ENCODE measurements at regions not wholly inside any gene's neighbourhood (a gene's known extent, or its start where the extent isn't known, plus 50 kb on each side); places are given as distances from the start of the nearest gene placed in this dataset.

DNA sequence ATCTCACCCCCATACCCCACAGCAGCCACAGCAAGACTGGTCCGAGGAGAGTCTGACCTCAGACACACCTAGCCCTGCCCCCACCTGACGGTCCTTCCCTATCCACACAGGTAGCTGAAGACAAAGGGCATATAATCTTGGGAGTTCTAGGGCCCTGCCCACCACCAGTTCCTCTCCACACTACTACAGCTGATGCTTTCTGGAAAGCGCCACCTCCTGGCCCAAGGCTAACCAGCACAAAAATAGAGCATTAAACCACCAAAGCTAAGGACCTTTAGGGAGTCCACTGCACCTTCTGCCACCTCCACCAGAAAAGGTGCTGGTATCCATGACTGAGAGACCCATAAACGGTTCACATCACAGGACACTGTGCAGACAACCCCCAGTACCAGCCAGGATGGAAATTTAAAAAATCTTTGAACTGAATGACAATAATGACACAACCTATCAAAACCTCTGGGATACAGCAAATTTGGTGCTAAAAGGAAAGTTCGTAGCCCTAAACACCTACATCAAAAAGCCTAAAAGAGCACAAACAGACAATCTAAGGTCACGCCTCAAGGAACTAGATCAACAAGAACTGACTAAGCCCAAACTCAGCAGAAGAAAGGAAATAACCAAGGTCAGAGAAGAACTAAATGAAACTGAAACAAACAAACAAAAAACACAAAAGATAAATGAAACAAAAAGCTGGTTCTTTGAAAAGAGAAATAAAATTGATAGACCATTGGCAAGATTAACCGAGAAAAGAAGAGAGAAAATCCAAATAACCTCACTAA, 122.1 kb upstream of the TPRG1 start:
- no peak for DNase-seq

DNA sequence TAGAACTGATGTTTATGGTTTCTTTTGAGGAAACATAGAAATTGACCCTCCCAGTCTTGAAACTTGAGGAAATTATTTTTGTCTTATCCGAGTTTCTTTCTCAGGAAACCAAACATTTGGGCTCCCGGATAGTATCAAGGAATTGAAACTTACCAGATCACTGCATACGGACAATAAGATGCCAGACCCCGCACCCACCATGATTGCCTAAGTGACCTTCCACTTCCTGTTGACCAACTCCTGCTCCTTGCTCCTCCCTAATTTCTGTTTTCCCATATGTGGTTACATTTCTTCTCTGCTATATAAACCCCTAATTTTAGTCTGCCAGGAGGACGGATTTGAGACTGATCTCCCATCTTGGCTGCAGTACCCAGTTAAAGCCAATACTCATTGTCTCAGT, 118.4 kb upstream of the TPRG1 start:
- no peak for DNase-seq

DNA sequence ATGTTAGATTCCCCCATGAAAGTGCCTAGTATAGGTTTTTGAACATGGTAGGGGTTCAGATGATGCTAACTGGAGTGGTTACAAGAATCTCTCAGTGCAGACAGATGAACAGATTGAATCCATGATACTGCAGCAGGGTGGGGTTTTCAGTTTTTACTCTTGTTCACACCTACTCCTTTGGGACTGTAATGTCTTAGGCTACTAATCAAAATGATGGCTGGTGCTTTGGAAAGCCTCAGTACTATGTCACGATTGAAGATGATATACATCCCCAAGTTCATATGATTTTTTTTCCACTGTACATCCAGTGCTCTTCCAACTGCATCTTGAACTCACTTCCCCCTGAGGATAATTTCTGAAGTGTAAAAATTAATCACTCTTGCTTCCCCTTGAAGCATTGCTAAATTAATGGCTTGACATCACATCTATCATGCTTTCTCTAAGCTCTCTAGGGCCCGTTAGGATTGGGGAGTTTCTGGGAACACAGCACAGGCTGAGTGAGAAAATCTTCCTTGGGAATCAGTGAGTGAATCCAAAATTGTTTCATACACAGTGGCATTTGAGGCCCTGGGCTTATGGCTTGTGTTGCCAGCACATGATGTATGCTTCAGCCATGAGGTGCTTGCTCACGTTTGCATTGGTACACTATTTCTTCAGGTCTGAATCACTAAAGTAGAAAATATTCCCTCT, 115.0 kb upstream of the TPRG1 start:
- no peak for DNase-seq

DNA sequence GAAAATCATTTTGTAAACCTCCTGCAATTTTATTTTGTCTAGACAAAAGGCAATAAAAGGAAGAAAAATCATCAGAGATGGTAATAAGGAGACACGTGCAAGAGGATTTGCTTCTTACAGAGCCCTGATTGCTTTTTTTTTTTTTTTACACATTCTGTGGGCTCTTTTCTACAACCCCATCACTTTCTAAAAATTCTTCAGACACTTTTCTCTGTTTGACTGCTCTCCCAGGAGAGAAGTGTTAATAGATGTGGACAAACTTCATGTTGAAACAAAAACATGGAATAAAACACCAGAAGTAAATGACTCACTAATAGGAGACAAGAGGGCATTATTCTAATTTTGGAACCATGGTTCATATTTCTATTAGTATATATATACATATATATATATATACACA, 114.4 kb upstream of the TPRG1 start:
- no peak for DNase-seq

DNA sequence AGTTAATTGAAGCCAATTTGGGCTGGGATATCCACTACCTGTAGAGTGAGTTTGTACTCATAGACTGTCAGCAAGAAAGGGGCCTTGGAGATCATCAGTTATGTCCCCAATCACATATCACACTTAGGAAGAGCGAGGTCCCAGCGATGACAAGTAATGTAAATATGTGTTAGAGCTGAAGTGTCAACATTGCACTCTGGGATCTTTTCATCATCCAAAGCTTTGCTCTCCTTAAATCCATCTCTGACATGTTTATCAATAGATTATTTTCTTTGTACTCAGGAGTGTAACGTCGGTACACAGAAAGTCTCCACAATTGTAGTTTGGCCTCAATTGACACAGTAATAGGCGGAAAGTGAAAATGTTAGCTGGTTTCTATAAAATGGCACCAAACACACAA, 113.7 kb upstream of the TPRG1 start:
- no peak for DNase-seq

DNA sequence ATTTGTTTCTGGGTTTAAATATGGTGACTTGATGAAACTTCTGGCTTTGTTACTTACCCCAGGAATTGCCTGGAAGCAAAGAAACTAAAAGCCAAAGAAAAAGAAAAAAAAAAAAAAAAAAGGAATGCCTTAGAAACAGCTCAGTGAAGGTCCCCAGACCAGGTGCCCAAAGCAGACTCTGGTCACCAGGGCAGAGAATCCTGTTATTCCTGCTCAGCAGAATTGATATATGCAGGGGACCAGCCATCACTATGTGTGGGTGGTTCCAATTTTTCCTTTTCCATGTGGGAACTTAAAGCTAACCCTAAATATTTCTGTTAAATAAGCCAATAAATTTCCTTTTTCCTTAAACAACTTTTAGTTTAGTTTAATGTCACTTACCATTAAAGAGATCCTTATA, 100.8 kb upstream of the TPRG1 start:
- DNase-seq, result no peak

DNA sequence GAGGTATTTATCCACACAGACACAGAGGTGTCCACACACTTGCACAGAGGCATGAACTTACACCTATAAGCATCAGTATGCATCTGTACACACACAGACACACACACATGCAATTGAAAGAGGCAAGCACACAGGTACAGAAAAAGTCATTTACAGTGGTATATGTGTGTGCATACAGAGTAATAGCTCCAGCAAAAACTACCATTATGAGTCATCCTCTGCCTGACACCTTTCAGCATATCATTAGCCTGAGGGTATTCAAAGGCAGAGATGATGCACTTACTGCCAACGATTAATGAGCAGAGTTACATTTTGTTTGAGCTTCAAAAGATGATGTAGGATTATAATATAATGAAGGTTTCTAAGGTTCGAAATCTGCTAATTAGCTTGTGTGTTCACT, 100.3 kb upstream of the TPRG1 start:
- DNase-seq, result no peak

DNA sequence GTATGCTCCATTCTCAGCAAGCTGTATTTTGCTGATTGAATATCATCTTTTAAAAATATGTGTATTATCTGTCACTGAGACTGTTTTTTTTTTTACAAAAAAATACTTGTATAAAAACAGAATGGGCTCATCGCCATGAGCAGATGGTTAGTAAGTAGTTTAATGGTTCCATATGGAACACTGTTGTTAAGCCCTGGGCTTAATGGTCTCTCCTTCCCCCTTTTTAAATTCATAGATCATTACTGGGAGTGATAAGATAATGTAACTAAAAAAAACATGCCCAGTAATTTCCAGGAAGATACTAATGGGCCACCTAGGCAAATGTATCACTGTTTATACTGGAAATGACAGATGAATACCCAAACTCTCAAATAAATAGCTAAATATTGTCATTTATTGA, 95.3 kb upstream of the TPRG1 start:
- DNase-seq, result no peak

DNA sequence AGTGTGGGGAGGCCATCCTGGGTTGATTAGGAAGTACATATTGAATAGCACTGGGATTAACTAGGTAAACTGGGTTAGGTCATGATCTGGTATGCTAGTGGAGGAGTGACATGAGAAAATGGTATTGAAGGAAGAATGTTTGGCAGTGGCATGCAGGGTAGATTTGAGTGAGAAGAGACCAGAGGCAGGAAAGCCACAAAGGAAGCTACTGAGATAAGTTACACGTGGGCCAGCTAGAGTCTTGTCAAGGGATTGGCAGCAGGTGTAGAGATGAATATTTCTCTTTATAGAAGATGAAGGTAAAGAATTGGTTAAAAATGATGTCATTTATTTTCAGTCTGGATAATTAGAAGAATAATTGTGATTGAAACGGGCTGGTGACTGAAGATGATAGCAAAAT, 91.0 kb upstream of the TPRG1 start:
- DNase-seq, result no peak

DNA sequence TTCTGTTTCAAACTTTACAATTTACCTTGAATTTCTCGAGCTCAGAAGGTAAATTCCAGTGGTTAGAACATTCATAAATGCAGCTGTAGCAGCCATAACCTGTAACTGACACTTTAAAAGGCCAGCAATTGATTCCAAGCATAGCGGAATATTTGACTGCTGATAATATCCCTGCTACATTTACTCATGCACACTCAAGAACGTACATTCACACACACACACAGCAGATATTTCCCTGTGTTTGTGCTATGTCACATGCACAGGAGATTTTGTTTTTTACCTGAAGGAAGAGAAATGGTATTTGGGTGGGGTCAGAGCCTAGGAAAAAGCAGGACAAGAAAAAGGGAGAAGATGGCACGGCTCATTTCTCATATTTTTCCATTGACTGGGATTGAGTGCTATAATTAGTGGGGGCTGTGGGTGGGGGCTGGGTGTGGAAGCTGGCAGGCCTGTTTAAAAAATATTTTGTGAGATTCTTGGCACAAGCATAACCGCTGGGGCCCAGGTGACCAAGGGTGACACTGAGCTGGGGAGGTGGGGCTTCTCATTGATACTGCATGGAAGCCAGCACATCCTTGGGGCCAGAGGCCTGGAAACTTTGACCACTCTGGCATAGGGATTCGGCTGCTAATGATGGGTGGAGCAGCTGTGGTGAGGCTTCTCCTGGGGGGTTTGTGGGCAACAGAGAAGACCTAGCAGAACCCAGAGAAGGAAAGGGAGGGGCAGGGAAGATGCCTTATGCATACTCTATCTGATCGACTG, 88.9 kb upstream of the TPRG1 start:
- DNase-seq, result no peak

DNA sequence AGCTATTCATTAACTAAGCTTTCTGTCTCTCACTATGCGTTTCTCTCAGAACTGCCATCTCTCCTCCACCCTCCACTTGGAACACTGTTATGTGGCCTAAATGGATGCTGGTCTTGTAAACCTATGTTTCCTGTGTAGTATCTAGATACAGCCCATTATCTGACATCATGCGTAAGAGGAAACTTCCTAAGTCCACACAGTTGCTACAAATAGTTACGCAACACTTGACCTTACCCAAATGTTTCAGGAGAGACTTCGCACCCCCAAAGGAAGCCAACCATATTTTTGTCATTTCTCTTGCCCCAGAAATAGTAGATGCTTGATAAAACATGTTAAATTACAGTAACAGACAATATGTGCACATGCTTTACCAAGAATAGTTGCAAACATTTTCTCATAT, 87.2 kb upstream of the TPRG1 start:
- no peak for DNase-seq

DNA sequence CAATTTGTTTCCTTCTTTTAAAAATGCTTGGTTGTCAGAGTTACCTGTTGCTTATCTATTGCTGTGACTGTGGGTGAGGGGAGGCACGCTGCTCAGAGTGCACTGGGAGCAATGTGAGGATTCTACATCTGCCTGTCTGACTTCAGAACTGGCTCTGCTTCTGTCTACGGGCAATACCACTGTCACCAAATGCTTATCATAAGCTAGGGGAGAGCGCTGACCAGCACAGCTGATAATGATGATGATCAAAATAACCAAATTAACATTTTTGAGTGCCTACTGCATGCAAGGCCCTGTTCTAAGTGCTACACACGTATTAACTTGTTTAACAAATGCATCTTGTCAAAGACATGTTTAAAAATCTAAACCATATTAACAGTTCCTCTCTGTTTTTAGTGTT, 79.2 kb upstream of the TPRG1 start:
- DNase-seq, result no peak

DNA sequence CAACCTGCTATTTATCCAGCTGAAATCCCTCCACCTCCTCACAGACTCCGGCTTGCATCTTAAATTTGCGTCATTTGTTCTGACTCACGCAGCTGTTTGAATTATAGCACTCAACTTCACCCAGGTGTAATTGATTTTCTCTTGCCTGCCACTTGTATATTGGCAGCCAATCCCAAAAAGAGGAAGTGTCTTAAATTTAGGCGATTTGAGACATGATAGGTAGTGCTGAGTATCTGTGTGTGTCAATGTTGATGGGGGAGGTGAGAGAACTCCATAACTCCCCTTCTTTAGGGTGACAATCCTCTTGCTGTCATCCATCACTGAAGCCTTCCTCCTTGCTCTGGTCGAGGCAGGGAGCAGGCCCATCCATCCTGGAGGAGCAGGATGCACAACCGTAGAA, 77.2 kb upstream of the TPRG1 start:
- DNase-seq, result no peak

DNA sequence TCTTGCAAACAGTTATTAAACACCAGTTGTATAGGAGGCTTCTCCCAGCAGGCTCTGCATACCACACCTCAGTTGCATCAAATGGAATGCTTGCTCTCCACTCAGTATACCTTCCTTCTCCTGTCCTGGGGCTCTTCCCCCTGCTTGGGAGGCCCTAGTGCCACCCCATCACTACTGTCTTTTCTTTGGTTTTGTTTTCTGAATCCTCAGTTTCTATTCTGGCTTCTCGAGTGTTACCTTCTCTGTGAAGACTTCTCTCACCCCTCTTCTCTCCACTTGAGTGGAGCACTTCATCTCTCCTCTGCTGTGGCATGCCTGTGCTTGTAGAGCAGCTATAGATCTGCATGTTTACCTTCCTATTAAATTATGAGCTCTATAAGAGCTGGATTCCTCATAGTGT, 75.7 kb upstream of the TPRG1 start:
- no peak for DNase-seq

DNA sequence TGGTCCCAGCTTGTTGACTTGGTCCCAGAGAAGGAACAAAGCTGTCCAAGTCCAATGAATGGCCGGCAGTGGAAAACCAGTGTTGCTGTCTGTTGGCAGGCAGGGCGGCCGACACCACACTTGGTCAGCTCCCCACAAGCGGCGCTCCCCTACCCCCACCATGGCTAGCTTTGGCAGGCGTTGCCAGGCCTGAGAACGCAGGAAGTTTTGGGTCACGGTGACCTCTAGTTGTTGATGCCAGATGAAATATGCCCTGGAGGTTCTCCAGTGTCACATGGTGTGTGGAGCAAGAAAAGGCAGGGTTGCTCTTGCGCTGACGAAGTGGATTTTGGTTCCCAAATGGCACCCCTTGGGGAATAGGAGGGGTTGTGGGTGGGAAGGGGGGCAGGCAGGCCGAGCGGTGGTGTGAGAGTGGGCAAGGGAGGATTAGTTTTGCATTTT, 72.7 kb upstream of the TPRG1 start:
- no peak for DNase-seq

DNA sequence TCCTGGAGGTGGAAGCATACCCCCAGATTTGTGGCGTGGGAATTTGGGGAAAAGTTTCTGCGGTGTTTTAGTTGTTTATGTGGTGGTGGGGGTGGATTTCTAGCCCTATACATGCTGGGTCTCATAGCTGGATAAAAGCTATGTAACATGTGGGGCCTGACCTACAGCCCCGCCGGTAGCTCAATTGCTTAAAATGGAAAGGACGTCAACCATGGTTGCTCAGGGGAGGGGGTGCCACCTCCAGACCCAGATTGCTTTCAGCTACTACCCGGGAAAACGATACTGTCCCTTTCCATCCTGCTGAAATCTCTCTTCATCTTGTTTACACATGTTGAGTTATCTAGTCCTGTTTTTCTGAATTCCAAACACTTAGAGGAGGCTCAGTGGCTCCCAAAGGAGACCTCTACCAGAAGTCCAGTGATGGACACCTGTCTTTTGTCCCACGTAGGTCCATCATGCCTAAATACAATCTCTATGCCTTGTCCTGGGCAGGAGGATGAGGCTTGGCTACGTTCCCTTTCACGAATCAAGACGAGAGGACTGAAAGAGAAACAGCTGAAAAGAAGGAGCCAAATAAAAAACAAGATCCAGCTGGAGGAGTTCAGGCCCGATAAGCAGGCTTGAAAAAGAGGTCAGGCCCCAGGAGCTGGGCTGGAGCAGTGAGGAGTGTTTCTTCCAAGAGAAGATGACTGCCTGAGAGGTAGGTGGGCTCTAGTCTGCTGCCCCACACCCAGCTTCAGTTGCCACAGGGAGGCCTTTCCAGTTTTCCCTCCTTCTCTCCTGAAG, 72.1 kb upstream of the TPRG1 start:
- no peak for DNase-seq

DNA sequence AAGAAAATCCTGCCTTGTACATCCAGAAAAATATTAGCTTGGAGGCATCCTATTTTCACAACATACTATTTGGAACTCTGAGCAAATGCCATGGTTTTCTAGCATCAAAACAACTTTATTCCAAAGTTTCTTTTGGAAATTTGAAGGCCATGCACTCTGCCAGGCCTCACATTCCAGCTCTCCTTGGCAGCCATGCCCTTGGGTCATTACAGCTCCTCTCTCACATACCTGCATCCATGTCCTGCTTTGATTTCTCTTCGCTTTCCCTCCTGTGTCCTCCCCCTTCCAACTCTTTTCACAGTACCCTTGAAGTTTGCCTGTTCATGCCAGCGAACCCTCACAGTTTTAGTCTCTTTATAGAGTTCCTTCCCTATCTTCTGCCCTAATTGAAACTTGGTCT, 70.9 kb upstream of the TPRG1 start:
- no peak for DNase-seq

DNA sequence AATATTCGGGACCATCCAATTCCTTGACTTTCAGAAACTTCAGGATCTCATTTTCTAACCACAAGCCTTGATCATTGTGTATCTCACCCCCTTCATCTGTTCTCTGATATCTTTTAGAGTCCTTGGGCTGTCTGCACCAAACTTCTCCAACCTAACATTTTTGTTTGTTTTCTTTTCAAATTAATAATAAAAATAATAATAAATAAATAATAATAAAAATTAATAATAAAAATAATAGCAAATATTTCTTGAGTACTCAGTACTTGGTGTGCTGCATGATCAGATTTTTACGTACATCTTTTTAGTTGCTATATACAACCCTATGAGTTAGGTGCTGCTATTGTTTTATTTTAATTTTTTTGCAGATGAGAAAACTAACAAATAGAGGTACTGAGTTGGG, 70.2 kb upstream of the TPRG1 start:
- no peak for DNase-seq

DNA sequence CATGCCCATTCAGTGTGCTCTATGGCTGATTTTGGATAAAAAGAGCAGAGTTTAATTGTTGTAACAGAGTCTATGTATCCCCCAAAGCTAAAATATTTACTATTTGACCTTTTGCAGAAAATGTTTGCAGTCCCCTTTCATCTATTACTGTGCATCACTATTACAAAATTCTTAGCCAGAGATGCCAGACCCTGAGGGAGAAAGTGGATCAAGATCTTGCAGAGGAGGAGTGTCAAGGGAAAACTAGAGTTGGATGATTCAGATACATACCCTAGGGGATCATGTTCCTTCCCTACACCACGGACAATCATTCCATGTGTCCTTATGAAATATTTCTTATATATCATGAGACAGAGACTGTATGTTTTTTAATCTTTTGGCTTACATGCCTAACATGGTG, 68.6 kb upstream of the TPRG1 start:
- DNase-seq, result no peak

DNA sequence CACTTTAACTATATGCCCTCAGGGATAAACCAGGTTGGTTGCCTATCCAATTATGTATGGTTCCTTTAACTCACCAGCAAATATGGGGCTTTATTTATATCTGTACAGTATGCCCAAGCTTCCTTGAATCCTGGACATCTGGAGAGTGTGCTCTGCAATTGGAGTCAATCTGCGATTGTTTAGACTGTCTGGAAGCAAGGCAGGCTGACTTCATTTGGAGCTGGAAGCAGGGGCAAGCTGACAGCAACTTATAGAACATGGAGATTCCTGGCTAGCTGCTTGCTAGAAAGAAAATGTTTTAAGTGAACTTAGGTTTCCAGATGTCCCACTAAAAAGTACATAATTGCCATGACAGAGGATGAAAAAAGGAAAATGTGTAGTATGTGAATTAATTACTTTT, 63.7 kb upstream of the TPRG1 start:
- DNase-seq, result peak in 1 of 2 experiments; percentile 9

DNA sequence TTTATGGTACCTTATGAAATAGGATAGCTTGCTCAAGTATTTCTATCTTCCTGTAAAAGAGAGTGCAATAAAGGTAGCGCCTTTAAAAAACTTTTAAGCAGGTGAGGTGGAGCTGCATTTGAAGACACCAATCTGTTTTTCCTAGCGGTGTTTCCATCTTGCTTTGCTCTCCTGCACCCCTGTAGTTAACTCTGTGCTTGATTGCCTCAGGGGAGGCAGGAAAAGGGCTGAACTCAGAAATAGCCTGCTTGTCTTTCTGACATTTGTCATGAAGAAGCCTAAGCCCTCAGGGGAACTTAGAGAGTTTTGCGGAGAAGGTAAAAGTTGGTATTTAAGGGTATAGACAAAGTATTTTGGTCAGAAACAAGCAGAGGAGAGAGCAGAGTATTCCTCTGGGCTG, 63.0 kb upstream of the TPRG1 start:
- DNase-seq, result no peak

DNA sequence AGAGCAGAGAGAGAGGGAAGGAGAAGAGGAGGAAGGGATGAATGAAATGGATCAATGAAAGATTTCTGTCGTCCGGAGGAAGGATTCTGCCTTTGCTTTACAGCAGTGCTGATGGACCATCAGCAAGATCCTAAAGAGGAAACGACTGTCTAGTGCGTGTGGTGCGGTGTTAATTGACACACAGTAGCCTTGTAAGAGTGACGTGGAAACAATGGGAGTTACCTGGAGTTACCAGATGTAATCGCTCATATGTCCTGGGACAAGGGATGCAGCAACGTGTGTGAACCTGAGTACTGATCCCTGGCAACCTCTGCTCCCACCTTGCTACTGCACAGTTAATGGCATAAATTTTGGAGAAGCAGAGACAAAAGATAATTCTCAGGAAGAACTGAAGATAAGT, 62.6 kb upstream of the TPRG1 start:
- no peak for DNase-seq

DNA sequence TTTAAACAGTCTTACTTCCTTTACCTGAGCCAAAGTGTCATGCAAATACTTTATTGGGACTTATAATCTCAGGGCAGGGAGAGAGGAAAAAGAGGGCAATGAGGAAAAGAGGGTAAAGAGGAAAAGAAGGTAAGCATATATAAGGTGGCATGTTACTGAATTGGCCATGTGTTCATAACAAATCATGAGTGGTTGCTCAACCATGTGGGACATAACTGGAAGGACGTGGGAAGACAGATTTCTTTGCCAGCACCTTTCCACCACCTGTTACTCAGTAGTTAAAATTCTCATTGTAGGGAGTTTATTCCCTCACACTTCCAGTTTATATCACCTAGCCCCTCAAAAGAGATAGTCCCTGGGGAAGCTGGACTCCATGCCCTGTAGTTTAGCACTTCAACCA, 54.7 kb upstream of the TPRG1 start:
- no peak for DNase-seq
